Right lobe of liver (tissue), 4 donors: ENCODE measurements at regions not wholly inside any gene's neighbourhood (a gene's known extent, or its start where the extent isn't known, plus 50 kb on each side); places are given as distances from the start of the nearest gene placed in this dataset.

Experiments used
- CTCF ChIP-seq, 4 donors: fragments of 200-600 bp in 3 of 4; fragments of 450-650 bp in 1 of 4; IDR thresholded peaks; one replicate each; pipeline versions ENCODE4 v1.5.1 to v1.8.0; 2016 to 2022; ENCODE audit warnings: antibody characterized with exemption in 4 of 4, mild to moderate bottlenecking in 2 of 4
- POLR2A ChIP-seq: fragments of 450-650 bp; IDR thresholded peaks from one replicate; pipeline ENCODE4 v1.6.1; 2017; ENCODE audit warnings: antibody characterized with exemption, mild to moderate bottlenecking
- donor health status: DM: no; HTN: no; CAD: no.
- donor health status: DM: no; HTN: no; CAD: no.
- donor health status: DM: no; HTN: yes; CAD: no.

GRCh38 chr7:25055520-25056220, 69.4 kb downstream of the CYCS start:
- TF ChIP-seq CTCF (IDR thresholded peaks at IDR 0.05): no peak
- no peak for TF ChIP-seq POLR2A
